GM21786 (cell line): ENCODE measurements at regions not wholly inside any gene's neighbourhood (a gene's known extent, or its start where the extent isn't known, plus 50 kb on each side); places are given as distances from the start of the nearest gene placed in this dataset.

Experiments
- ATAC-seq: cut with Tn5 transposase; IDR thresholded peaks from one replicate; pipeline ENCODE4 v1.9.1; 2021; ENCODE audit not compliant: unreplicated experiment

GRCh38 chr5:30620481-30621085 lies 572.9 kb upstream of the CDH6 start:
- no peak for ATAC-seq

GRCh38 chr5:30608501-30608900 lies 585.0 kb upstream of the CDH6 start:
- ATAC-seq = no peak

- ATAC-seq = no peak
Observed at GRCh38 chr5:30607301-30607894, 586.1 kb upstream of the CDH6 start.

GRCh38 chr5:30605693-30606268 lies 587.7 kb upstream of the CDH6 start:
- no peak for ATAC-seq

GRCh38 chr5:30604648-30605262 lies 588.7 kb upstream of the CDH6 start:
- no peak for ATAC-seq

- ATAC-seq = no peak
Observed at GRCh38 chr5:30600892-30601291, 592.6 kb upstream of the CDH6 start.

GRCh38 chr5:30596495-30597064 lies 596.9 kb upstream of the CDH6 start:
- ATAC-seq = no peak

- no peak for ATAC-seq
Observed at GRCh38 chr5:30594331-30594730, 599.2 kb upstream of the CDH6 start.

GRCh38 chr5:30592833-30593232 lies 600.7 kb upstream of the CDH6 start:
- no peak for ATAC-seq

- no peak for ATAC-seq
Observed at GRCh38 chr5:30581198-30581935, 612.1 kb upstream of the CDH6 start.

- ATAC-seq = no peak
Observed at GRCh38 chr5:30574761-30575160, 618.7 kb upstream of the CDH6 start.

- no peak for ATAC-seq
Observed at GRCh38 chr5:30572279-30572678, 621.2 kb upstream of the CDH6 start.

- no peak for ATAC-seq
Observed at GRCh38 chr5:30561771-30562170, 631.7 kb upstream of the CDH6 start.

- no peak for ATAC-seq
Observed at GRCh38 chr5:30551618-30552017, 641.9 kb upstream of the CDH6 start.

- no peak for ATAC-seq
Observed at GRCh38 chr5:30548580-30549305, 644.7 kb upstream of the CDH6 start.

GRCh38 chr5:30540150-30540549 lies 653.3 kb upstream of the CDH6 start:
- no peak for ATAC-seq

- no peak for ATAC-seq
Observed at GRCh38 chr5:30539004-30539634, 654.4 kb upstream of the CDH6 start.

GRCh38 chr5:30525353-30525752 lies 668.1 kb upstream of the CDH6 start:
- ATAC-seq = no peak

GRCh38 chr5:30524428-30524827 lies 669.1 kb upstream of the CDH6 start:
- ATAC-seq = no peak

GRCh38 chr5:30523061-30523460 lies 670.4 kb upstream of the CDH6 start:
- ATAC-seq = no peak
